K562 (cell line): ENCODE measurements at regions not wholly inside any gene's neighbourhood (a gene's known extent, or its start where the extent isn't known, plus 50 kb on each side); places are given as distances from the start of the nearest gene placed in this dataset.

ENCODE experiments used
- ATAC-seq: fragments of 200-7000 bp; cut with Tn5 transposase; 3 replicates; pipeline ENCODE4 v1.9.1; 2020; ENCODE audit warnings: moderate library complexity
- BruUV-seq: library from RNA; stranded (reverse); fragments of 400-500 nt; replicated peaks from 2 replicates; lab custom pipeline; 2021; lab: Mats Ljungman, UMichigan
- CTCF ChIA-PET: fragments of 300-600 bp; formaldehyde crosslinking; extraction: SDS; loops from one replicate; lab custom pipeline; 2021; ENCODE audit warnings: low intra/inter-chr PET ratio; lab: Yijun Ruan, JAX
- POLR2A ChIA-PET: fragments of 300-600, 350-650 bp; sonication (Branson Sonifier 250); formaldehyde crosslinking; extraction: SDS; loops from one replicate; lab custom pipeline; 2021; ENCODE audit warnings: antibody characterized with exemption, inconsistent platforms; lab: Yijun Ruan, JAX
- DNase-seq, 4 experiments: peaks; one replicate each; pipeline versions ENCODE4 v3.0.0 to v3.0.0-alpha.2; 2011 to 2018; ENCODE audit warnings: low spot score in 3 of 4, mixed read lengths in 3 of 4; ENCODE audit errors: extremely low read depth in 1 of 4
- FAIRE-seq: peaks from 2 replicates; lab custom pipeline; 2011; peaks lifted over from hg19 to GRCh38; lab: Jason Lieb, UNC
- H2AFZ ChIP-seq: 2 replicates; pipeline ENCODE4 v1.6.0; 2011; ENCODE audit warnings: low read depth, low read length, control low read depth, inconsistent platforms
- H3K27ac ChIP-seq: fragments of 200-600 bp; 3 replicates; pipeline ENCODE4 v1.8.0; 2011; ENCODE audit warnings: low read depth, mild to moderate bottlenecking, control low read depth, inconsistent platforms, low read length, moderate library complexity, mixed read lengths; ENCODE audit errors: extremely low read depth
- H3K27me3 ChIP-seq, 2 experiments: fragments of 300-600 bp in 1 of 2; 2 replicates in 1 of 2; 3 replicates in 1 of 2; pipeline versions ENCODE4 v1.6.0 to v1.8.0; 2011; ENCODE audit warnings: inconsistent platforms in 2 of 2, low read length in 2 of 2, mild to moderate bottlenecking in 1 of 2, mixed read lengths in 1 of 2, moderate library complexity in 1 of 2; ENCODE audit not compliant: control insufficient read depth in 2 of 2, insufficient read depth in 2 of 2
- H3K36me3 ChIP-seq: fragments of 300-600 bp; 3 replicates; pipeline ENCODE4 v1.8.0; 2011; ENCODE audit warnings: mild to moderate bottlenecking, low read length, inconsistent platforms; ENCODE audit not compliant: control insufficient read depth, insufficient read depth
- H3K4me1 ChIP-seq, 2 experiments: fragments of 200-600 bp in 1 of 2; replicated peaks in 1 of 2; 2 replicates in 1 of 2; 3 replicates in 1 of 2; pipeline versions ENCODE4 v1.5.1 to v1.8.0; 2011; ENCODE audit warnings: inconsistent platforms in 2 of 2, low read length in 2 of 2, mild to moderate bottlenecking in 1 of 2, mixed read lengths in 1 of 2, moderate library complexity in 1 of 2; ENCODE audit not compliant: control insufficient read depth in 2 of 2, insufficient read depth in 2 of 2
- H3K4me2 ChIP-seq: 2 replicates; pipeline ENCODE4 v1.6.1; 2011; ENCODE audit warnings: low read length, control low read depth, inconsistent platforms, mixed read lengths; ENCODE audit not compliant: insufficient read depth
- H3K4me3 ChIP-seq: fragments of 200-600 bp; sonication (generic), shearing (Covaris generic); 2 replicates; pipeline ENCODE4 v1.5.1; 2016; ENCODE audit warnings: control low read depth, inconsistent platforms
- H3K79me2 ChIP-seq: fragments of 200-600 bp; 3 replicates; pipeline ENCODE4 v1.8.0; 2011; ENCODE audit warnings: low read length, inconsistent platforms; ENCODE audit not compliant: control insufficient read depth, insufficient read depth
- H3K9ac ChIP-seq, 2 experiments: 2 replicates each; pipeline versions ENCODE4 v1.6.0 to v1.6.1; 2011; ENCODE audit warnings: low read depth in 2 of 2, low read length in 2 of 2, control low read depth in 1 of 2, inconsistent platforms in 1 of 2, mild to moderate bottlenecking in 1 of 2, mixed read lengths in 1 of 2; ENCODE audit not compliant: insufficient read depth in 1 of 2
- H3K9me1 ChIP-seq: one replicate; pipeline ENCODE4 v1.6.0; 2011; ENCODE audit warnings: inconsistent platforms, mild to moderate bottlenecking, low read length, moderate library complexity; ENCODE audit not compliant: control insufficient read depth, insufficient read depth
- H3K9me3 ChIP-seq: replicated peaks from 2 replicates; pipeline ENCODE4 v1.5.1; 2011; ENCODE audit warnings: low read depth, low read length, inconsistent platforms; ENCODE audit not compliant: control insufficient read depth, insufficient read depth
- H4K20me1 ChIP-seq: replicated peaks from 2 replicates; pipeline ENCODE4 v1.6.1; 2011; ENCODE audit warnings: low read length, inconsistent platforms, mixed read lengths; ENCODE audit not compliant: control insufficient read depth, insufficient read depth
- CXXC5 ChIP-seq: fragments of 250-450 bp; sonication (Bioruptor Pico); IDR thresholded peaks from 2 replicates; pipeline ENCODE4 v1.8.0; 2022; ENCODE audit warnings: inconsistent platforms, mild to moderate bottlenecking, moderate library complexity
- DDX20 ChIP-seq: fragments of 450-650 bp; IDR thresholded peaks from 2 replicates; pipeline ENCODE4 v1.6.1; 2016; ENCODE audit warnings: missing genetic modification characterization, low read depth, mild to moderate bottlenecking, missing compliant biosample characterization, moderate library complexity
- EHMT2 ChIP-seq: fragments of 450-650 bp; IDR thresholded peaks from 2 replicates; pipeline ENCODE4 v1.6.1; 2018; ENCODE audit warnings: antibody characterized with exemption
- FOXP4 ChIP-seq: sonication (generic); formaldehyde crosslinking; IDR thresholded peaks from 2 replicates; pipeline ENCODE4 v1.8.0; 2022; ENCODE audit warnings: mild to moderate bottlenecking, missing genetic modification reagents, borderline replicate concordance
- LCOR ChIP-seq: sonication (generic); formaldehyde crosslinking; IDR thresholded peaks from 2 replicates; pipeline ENCODE4 v1.8.0; 2022; ENCODE audit warnings: mild to moderate bottlenecking, missing genetic modification reagents
- SMAD2 ChIP-seq: fragments of 150-350 bp; IDR thresholded peaks from 2 replicates; pipeline ENCODE4 v1.6.1; 2014; ENCODE audit warnings: low read depth, mild to moderate bottlenecking, low read length
- SUPT5H ChIP-seq: fragments of 450-650 bp; IDR thresholded peaks from 2 replicates; pipeline ENCODE4 v1.6.1; 2016
- TARDBP ChIP-seq: fragments of 450-650 bp; IDR thresholded peaks from 2 replicates; pipeline ENCODE4 v1.6.1; 2016
- TSHZ1 ChIP-seq: fragments of 250-450 bp; sonication (Bioruptor Pico); IDR thresholded peaks from 2 replicates; pipeline ENCODE4 v1.4.0; 2020; ENCODE audit warnings: mild to moderate bottlenecking, moderate library complexity
- YY1 ChIP-seq, 3 experiments: IDR thresholded peaks; 2 replicates each; pipeline ENCODE4 v1.6.1; 2011; ENCODE audit warnings: low read length in 2 of 3, mild to moderate bottlenecking in 2 of 3, moderate library complexity in 2 of 3, borderline replicate concordance in 1 of 3, control low read depth in 1 of 3, low read depth in 1 of 3; ENCODE audit not compliant: insufficient read depth in 3 of 3, insufficient replicate concordance in 2 of 3, control insufficient read depth in 1 of 3, insufficient read length in 1 of 3; ENCODE audit errors: extremely low read depth in 1 of 3
- ZFP36 ChIP-seq: fragments of 150-350 bp; IDR thresholded peaks from 2 replicates; pipeline ENCODE4 v1.6.1; 2018; ENCODE audit warnings: low read length, low read depth; ENCODE audit not compliant: partially characterized antibody
- ZHX1 ChIP-seq: fragments of 150-350 bp; conservative IDR thresholded peaks from 2 replicates; pipeline ENCODE4 v1.6.1; 2014; ENCODE audit warnings: low read length
- ZNF444 ChIP-seq: fragments of 250-450 bp; sonication (Bioruptor Pico); IDR thresholded peaks from 2 replicates; pipeline ENCODE4 v1.4.0; 2020; ENCODE audit warnings: mild to moderate bottlenecking, moderate library complexity
- ZNF780A ChIP-seq: fragments of 250-450 bp; sonication (Bioruptor Pico); IDR thresholded peaks from 2 replicates; pipeline ENCODE4 v1.5.0; 2021; ENCODE audit warnings: mild to moderate bottlenecking
- ZSCAN29 ChIP-seq: fragments of 450-650 bp; IDR thresholded peaks from 2 replicates; pipeline ENCODE4 v1.6.1; 2017
- WGBS: fragments of 100-300 bp; shearing (Covaris generic); methylation state at CpG from one replicate; pipeline ENCODE4 v1.1.6; 2016; ENCODE audit warnings: low coverage, mixed read lengths; ENCODE audit not compliant: insufficient coverage; ENCODE audit errors: missing lambda C conversion rate; 5-methylcytosine and 5-hydroxymethylcytosine counted together
- in situ Hi-C: fragments of 300-500 bp; cut with MboI; formaldehyde crosslinking; loops from 4 replicates; pipeline ENCODE4 v1.15.0; 2018; ENCODE audit warnings: inconsistent platforms, mixed read lengths
- intact Hi-C: fragments of 100-400 bp; cut with micrococcal nuclease; formaldehyde crosslinking; loops from 2 replicates; pipeline ENCODE4 v1.14.2; 2022

GRCh38 chrX:137363559-137363958 lies 202.4 kb upstream of the ZIC3 start:
- intact Hi-C loops (no loop called here), in situ Hi-C loops (no loop called here)
- Histone ChIP-seq H3K4me2 (no peak overlapping the region), H3K27ac (no peak overlapping the region), H3K79me2 (no peaks in the 10 kb centered on the region), H3K36me3 (no peaks in the 10 kb centered on the region), H2AFZ (no peak overlapping the region), H3K27me3 (no peaks in the 10 kb centered on the region), H3K4me1 (no peaks in the 10 kb centered on the region), H4K20me1 (no peaks in the 10 kb centered on the region), H3K4me3 (no peak overlapping the region), H3K9me1 (no peaks in the 10 kb centered on the region), H3K9ac (no peak overlapping the region), H3K9me3 (no peaks in the 10 kb centered on the region)
- no peak for ATAC-seq
- DNase-seq: no peak
- FAIRE-seq: no peak
- no TSS peak for BruUV-seq
- CTCF ChIA-PET: no interaction called here
- POLR2A ChIA-PET: interaction anchor here (0.6 kb wide), 1 partner anchor 42 kb away, joined by 3 read pairs; no protein-coding TSS in a partner anchor
- 0% methylated on average over 1 of the region's 1 CpG for WGBS
- TF ChIP-seq SUPT5H (no peak), ZNF444 (CRISPR knock-in tag) (no peak), YY1 (IDR thresholded peaks at IDR 0.05; ENCODE audit: borderline replicate concordance in 1 of 3, control insufficient read depth in 1 of 3, extremely low read depth in 1 of 3, insufficient read depth in 3 of 3, insufficient read length in 1 of 3, insufficient replicate concordance in 2 of 3, low read depth in 1 of 3, low read length in 2 of 3) (no peak), TARDBP (no peak), ZSCAN29 (no peak), SMAD2 (no peak), LCOR (CRISPR knock-in tag) (no peak), ZFP36 (no peak), EHMT2 (no peak), CXXC5 (no peak), ZNF780A (no peak), FOXP4 (CRISPR knock-in tag) (no peak), DDX20 (tag) (no peak), ZHX1 (no peak), TSHZ1 (no peak)
